Astrocyte (in vitro differentiated cells and primary cell): ENCODE measurements at regions not wholly inside any gene's neighbourhood (a gene's known extent, or its start where the extent isn't known, plus 50 kb on each side); places are given as distances from the start of the nearest gene placed in this dataset.
"Not testable (repeated sequence)": the region's sequence is repeated elsewhere in the genome, so short reads cannot be mapped to it uniquely, and the experiment has no call there.

Experiments used
- DNase-seq: peaks from one replicate; pipeline ENCODE4 v3.0.0-alpha.2; 2010; ENCODE audit warnings: low read depth
- FAIRE-seq: peaks from 2 replicates; lab custom pipeline; 2011; peaks lifted over from hg19 to GRCh38; lab: Jason Lieb, UNC
- H2AFZ ChIP-seq: 2 replicates; pipeline ENCODE4 v1.6.0; 2012; ENCODE audit warnings: low read depth, low read length, inconsistent platforms
- H3K27ac ChIP-seq: 2 replicates; pipeline ENCODE4 v1.5.1; 2011; ENCODE audit warnings: low read depth, low read length, inconsistent platforms
- H3K27me3 ChIP-seq: 2 replicates; pipeline ENCODE4 v1.6.0; 2011; ENCODE audit warnings: low read length, inconsistent platforms; ENCODE audit not compliant: insufficient read depth
- H3K36me3 ChIP-seq: 2 replicates; pipeline ENCODE4 v1.5.1; 2011; ENCODE audit warnings: low read length, inconsistent platforms; ENCODE audit not compliant: insufficient read depth
- H3K4me1 ChIP-seq: 2 replicates; pipeline ENCODE4 v1.5.1; 2011; ENCODE audit warnings: low read length, inconsistent platforms; ENCODE audit not compliant: insufficient read depth
- H3K4me2 ChIP-seq: 2 replicates; pipeline ENCODE4 v1.6.0; 2012; ENCODE audit warnings: low read length, inconsistent platforms
- H3K4me3 ChIP-seq: 2 replicates; pipeline ENCODE4 v1.5.1; 2011; ENCODE audit warnings: low read depth, mild to moderate bottlenecking, low read length, inconsistent platforms; ENCODE audit not compliant: insufficient read depth
- H3K79me2 ChIP-seq: 2 replicates; pipeline ENCODE4 v1.6.0; 2012; ENCODE audit warnings: mild to moderate bottlenecking, low read length, inconsistent platforms; ENCODE audit not compliant: insufficient read depth
- H3K9ac ChIP-seq: 2 replicates; pipeline ENCODE4 v1.6.0; 2012; ENCODE audit warnings: mild to moderate bottlenecking, low read length, inconsistent platforms
- H3K9me3 ChIP-seq: 2 replicates; pipeline ENCODE4 v1.5.1; 2012; ENCODE audit warnings: low read depth, mild to moderate bottlenecking, low read length, inconsistent platforms; ENCODE audit not compliant: insufficient read depth
- H4K20me1 ChIP-seq: 2 replicates; pipeline ENCODE4 v1.6.0; 2012; ENCODE audit warnings: low read length, inconsistent platforms; ENCODE audit not compliant: insufficient read depth
- H3K27ac Mint-ChIP-seq: one replicate; pipeline ENCODE4 v1.8.0; 2021; ENCODE audit warnings: mild to moderate bottlenecking, mixed read lengths; ENCODE audit not compliant: unreplicated experiment
- H3K27me3 Mint-ChIP-seq: one replicate; pipeline ENCODE4 v1.8.0; 2021; ENCODE audit warnings: low read depth, mixed read lengths; ENCODE audit not compliant: unreplicated experiment
- H3K36me3 Mint-ChIP-seq: one replicate; pipeline ENCODE4 v1.8.0; 2021; ENCODE audit warnings: low read depth, mixed read lengths; ENCODE audit not compliant: unreplicated experiment
- H3K4me1 Mint-ChIP-seq: one replicate; pipeline ENCODE4 v1.8.0; 2021; ENCODE audit warnings: low read depth, mixed read lengths; ENCODE audit not compliant: unreplicated experiment
- H3K4me3 Mint-ChIP-seq: one replicate; pipeline ENCODE4 v1.8.0; 2021; ENCODE audit warnings: mild to moderate bottlenecking, moderate library complexity, mixed read lengths; ENCODE audit not compliant: unreplicated experiment
- H3K9me3 Mint-ChIP-seq: one replicate; pipeline ENCODE4 v1.8.0; 2021; ENCODE audit warnings: mild to moderate bottlenecking, mixed read lengths; ENCODE audit not compliant: unreplicated experiment

- not testable (repeated sequence) for H3K4me1 ChIP-seq, H4K20me1 ChIP-seq, H3K4me3 Mint-ChIP-seq, H3K9ac ChIP-seq, H3K27ac Mint-ChIP-seq, H3K9me3 Mint-ChIP-seq, FAIRE-seq, H3K4me1 Mint-ChIP-seq, H3K4me2 ChIP-seq, H3K36me3 ChIP-seq, H3K79me2 ChIP-seq, H3K27me3 ChIP-seq, H3K27ac ChIP-seq, DNase-seq, H3K4me3 ChIP-seq, H3K27me3 Mint-ChIP-seq, H3K9me3 ChIP-seq, H3K36me3 Mint-ChIP-seq, H2AFZ ChIP-seq
Observed at GRCh38 chr1:797649-798048, 111.2 kb upstream of the OR4F16 start.

DNA sequence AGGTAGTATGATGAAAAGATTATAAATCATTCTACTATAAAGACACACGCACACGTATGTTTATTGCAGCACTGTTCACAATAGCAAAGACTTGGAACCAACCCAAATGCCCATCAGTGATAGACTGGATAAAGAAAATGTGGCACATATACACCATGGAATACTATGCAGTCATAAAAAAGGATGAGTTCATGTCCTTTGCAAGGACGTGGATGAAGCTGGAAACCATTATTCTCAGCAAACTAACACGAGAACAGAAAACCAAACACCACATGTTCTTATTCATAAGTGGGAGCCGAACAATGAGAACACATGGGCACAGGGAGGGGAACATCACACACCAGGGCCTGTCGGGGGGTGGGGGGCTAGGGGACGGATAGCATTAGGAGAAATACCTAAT, 113.9 kb upstream of the OR4F16 start:
- not testable (repeated sequence) for H3K9me3 ChIP-seq, H3K36me3 ChIP-seq, H3K27ac Mint-ChIP-seq, H3K4me3 Mint-ChIP-seq, H3K4me2 ChIP-seq, H3K4me1 Mint-ChIP-seq, FAIRE-seq, H3K9me3 Mint-ChIP-seq, H3K27ac ChIP-seq, H3K27me3 ChIP-seq, H3K36me3 Mint-ChIP-seq, H3K9ac ChIP-seq, DNase-seq, H3K27me3 Mint-ChIP-seq, H2AFZ ChIP-seq, H3K4me1 ChIP-seq, H3K4me3 ChIP-seq, H3K79me2 ChIP-seq, H4K20me1 ChIP-seq

- H3K79me2 ChIP-seq, H2AFZ ChIP-seq, H3K36me3 ChIP-seq, H3K9me3 ChIP-seq, H3K36me3 Mint-ChIP-seq, H3K27ac ChIP-seq, H3K4me1 ChIP-seq, H3K4me3 ChIP-seq, H3K27ac Mint-ChIP-seq, H3K4me3 Mint-ChIP-seq, H3K9ac ChIP-seq, FAIRE-seq, H3K4me2 ChIP-seq, H3K4me1 Mint-ChIP-seq, H4K20me1 ChIP-seq, H3K27me3 ChIP-seq, H3K27me3 Mint-ChIP-seq, DNase-seq, H3K9me3 Mint-ChIP-seq: not testable (repeated sequence)
Observed at GRCh38 chr1:804378-805115, 118.1 kb upstream of the OR4F16 start.

GRCh38 chr1:805310-805709, 118.4 kb upstream of the SAMD11 start:
- H3K4me2 ChIP-seq, FAIRE-seq: not testable (repeated sequence)

DNA sequence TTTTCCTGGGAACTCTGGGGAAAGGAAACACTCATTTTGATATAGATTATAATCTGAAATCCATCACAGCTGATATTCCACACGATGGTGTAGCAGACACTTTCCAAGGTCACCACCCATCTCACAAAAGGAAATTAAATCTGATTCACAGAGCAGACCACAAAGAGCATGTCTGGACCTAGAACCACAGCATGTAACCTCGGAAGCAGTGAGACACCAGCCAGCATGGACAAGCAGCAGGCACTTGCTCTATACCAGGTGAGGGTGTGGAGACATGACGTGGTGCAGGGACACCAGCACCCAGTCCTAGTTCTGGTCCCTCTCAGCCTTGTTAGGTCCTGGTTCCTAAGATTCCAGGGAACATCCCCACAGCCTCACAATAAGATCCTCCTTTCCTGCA, 116.7 kb upstream of the SAMD11 start:
- not testable (repeated sequence) for H3K9me3 Mint-ChIP-seq, H3K9ac ChIP-seq, H3K36me3 ChIP-seq, H3K27me3 ChIP-seq, H3K4me3 ChIP-seq, H2AFZ ChIP-seq, H3K27ac ChIP-seq, DNase-seq, H3K9me3 ChIP-seq, H3K36me3 Mint-ChIP-seq, H3K4me3 Mint-ChIP-seq, FAIRE-seq, H3K27me3 Mint-ChIP-seq, H3K79me2 ChIP-seq, H3K4me1 Mint-ChIP-seq, H3K4me1 ChIP-seq, H4K20me1 ChIP-seq, H3K4me2 ChIP-seq, H3K27ac Mint-ChIP-seq

More at GRCh38 chr1:805310-805709, 118.4 kb upstream of the SAMD11 start:
- not testable (repeated sequence) for H3K36me3 ChIP-seq, H3K4me3 Mint-ChIP-seq, H4K20me1 ChIP-seq, DNase-seq, H3K27ac Mint-ChIP-seq, H3K9me3 ChIP-seq, H3K9ac ChIP-seq, H3K36me3 Mint-ChIP-seq, H3K4me1 ChIP-seq, H2AFZ ChIP-seq, H3K27me3 ChIP-seq, H3K27me3 Mint-ChIP-seq, H3K79me2 ChIP-seq, H3K4me1 Mint-ChIP-seq, H3K4me3 ChIP-seq, H3K27ac ChIP-seq, H3K9me3 Mint-ChIP-seq

GRCh38 chr1:807699-808390, 115.9 kb upstream of the SAMD11 start:
- H3K4me3 Mint-ChIP-seq, H3K27me3 ChIP-seq, H3K9me3 ChIP-seq, H3K79me2 ChIP-seq, H3K4me3 ChIP-seq, H3K27ac Mint-ChIP-seq, H3K4me1 Mint-ChIP-seq, H3K36me3 ChIP-seq, H3K36me3 Mint-ChIP-seq, H3K4me2 ChIP-seq, H3K27ac ChIP-seq, DNase-seq, H3K9ac ChIP-seq, FAIRE-seq, H3K27me3 Mint-ChIP-seq, H3K9me3 Mint-ChIP-seq, H4K20me1 ChIP-seq, H3K4me1 ChIP-seq, H2AFZ ChIP-seq: not testable (repeated sequence)
